ENCODE measurements at regions not wholly inside any gene's neighbourhood (a gene's known extent, or its start where the extent isn't known, plus 50 kb on each side); places are given as distances from the start of the nearest gene placed in this dataset.

- no peaks in the 10 kb centered on the region for H3K27me3 ChIP-seq (replicated peaks)
- in situ Hi-C loops (cut with HindIII; ENCODE audit: low pct_ligation_motif_present, low sequenced_read_pairs), result no loop called here
Measured at GRCh38 chr2:20557635-20558034, 93.3 kb downstream of the HS1BP3 start.

GRCh38 chr2:20558391-20559150, 92.3 kb downstream of the HS1BP3 start:
- Histone ChIP-seq H3K27ac (no peak overlapping the region), H3K4me3 (ENCODE audit: low read depth, low read length) (no peak overlapping the region), H3K27me3 (replicated peaks) (no peaks in the 10 kb centered on the region), H3K36me3 (replicated peaks) (no peaks in the 10 kb centered on the region)
- in situ Hi-C loops (cut with HindIII; ENCODE audit: low pct_ligation_motif_present, low sequenced_read_pairs), result no loop called here
- no peak for DNase-seq
- no peak for TF ChIP-seq CTCF (IDR thresholded peaks at IDR 0.05; ENCODE audit: low read depth, low read length, missing control alignments)

More at GRCh38 chr2:20557635-20558034, 93.3 kb downstream of the HS1BP3 start:
- Histone ChIP-seq H3K4me3 (ENCODE audit: low read depth, low read length) (no peak overlapping the region), H3K36me3 (replicated peaks) (no peaks in the 10 kb centered on the region), H3K27ac (no peak overlapping the region)
- TF ChIP-seq CTCF (IDR thresholded peaks at IDR 0.05; ENCODE audit: low read depth, low read length, missing control alignments), result no peak
- DNase-seq, result no peak

GRCh38 chr2:20559277-20559676, 91.6 kb downstream of the HS1BP3 start:
- DNase-seq, result no peak
- TF ChIP-seq CTCF (IDR thresholded peaks at IDR 0.05; ENCODE audit: low read depth, low read length, missing control alignments), result no peak
- Histone ChIP-seq H3K36me3 (replicated peaks) (no peaks in the 10 kb centered on the region), H3K27me3 (replicated peaks) (no peaks in the 10 kb centered on the region), H3K27ac (no peak overlapping the region), H3K4me3 (ENCODE audit: low read depth, low read length) (no peak overlapping the region)
- in situ Hi-C loops (cut with HindIII; ENCODE audit: low pct_ligation_motif_present, low sequenced_read_pairs), result no loop called here

- no peak for TF ChIP-seq CTCF (IDR thresholded peaks at IDR 0.05; ENCODE audit: low read depth, low read length, missing control alignments)
- in situ Hi-C loops (cut with HindIII; ENCODE audit: low pct_ligation_motif_present, low sequenced_read_pairs), result no loop called here
- no peak overlapping the region for H3K27ac ChIP-seq
- no peak for DNase-seq
- H3K36me3 ChIP-seq (replicated peaks), result no peaks in the 10 kb centered on the region
- H3K4me3 ChIP-seq (ENCODE audit: low read depth, low read length), result no peak overlapping the region
- H3K27me3 ChIP-seq (replicated peaks), result no peaks in the 10 kb centered on the region
Measured at GRCh38 chr2:20560011-20560410, 90.9 kb downstream of the HS1BP3 start.

- TF ChIP-seq CTCF (IDR thresholded peaks at IDR 0.05; ENCODE audit: low read depth, low read length, missing control alignments), result no peak
- H3K27me3 ChIP-seq (replicated peaks), result no peaks in the 10 kb centered on the region
- DNase-seq, result no peak
- H3K36me3 ChIP-seq (replicated peaks), result no peaks in the 10 kb centered on the region
- H3K4me3 ChIP-seq (ENCODE audit: low read depth, low read length), result no peak overlapping the region
- H3K27ac ChIP-seq, result no peak overlapping the region
- in situ Hi-C loops (cut with HindIII; ENCODE audit: low pct_ligation_motif_present, low sequenced_read_pairs), result no loop called here
Measured at GRCh38 chr2:20560891-20561636, 89.8 kb downstream of the HS1BP3 start.
